SK-N-SH treated with all-trans-retinoic acid at 6 μM for 48 hours (cell line): ENCODE measurements at regions not wholly inside any gene's neighbourhood (a gene's known extent, or its start where the extent isn't known, plus 50 kb on each side); places are given as distances from the start of the nearest gene placed in this dataset.
"Not testable (repeated sequence)": the region's sequence is repeated elsewhere in the genome, so short reads cannot be mapped to it uniquely, and the experiment has no call there.

Experiments used
- ATAC-seq: fragments of 200-7000 bp; cut with Tn5 transposase; 3 replicates; pipeline ENCODE4 v1.9.1; 2020; ENCODE audit warnings: mild to moderate bottlenecking, moderate library complexity
- ARNTL ChIP-seq: fragments of 450-650 bp; formaldehyde crosslinking; IDR thresholded peaks from 2 replicates; pipeline ENCODE4 v1.5.0; 2020; ENCODE audit warnings: low read depth, mild to moderate bottlenecking, moderate library complexity, borderline replicate concordance
- BACH2 ChIP-seq: fragments of 250-450 bp; sonication (Bioruptor Pico); IDR thresholded peaks from 2 replicates; pipeline ENCODE4 v1.9.0; 2021; ENCODE audit warnings: mild to moderate bottlenecking, borderline replicate concordance
- ESRRG ChIP-seq: fragments of 250-450 bp; sonication (Bioruptor Pico); IDR thresholded peaks from 2 replicates; pipeline ENCODE4 v1.6.1; 2021; ENCODE audit warnings: mild to moderate bottlenecking
- GLIS3 ChIP-seq: fragments of 250-450 bp; sonication (Bioruptor Pico); IDR thresholded peaks from 2 replicates; pipeline ENCODE4 v1.5.0; 2020; ENCODE audit warnings: mild to moderate bottlenecking, moderate library complexity
- ISL1 ChIP-seq: fragments of 250-450 bp; sonication (Bioruptor Pico); IDR thresholded peaks from 2 replicates; pipeline ENCODE4 v2.1.2; 2022; ENCODE audit warnings: mild to moderate bottlenecking, moderate library complexity
- OSR1 ChIP-seq: fragments of 250-450 bp; sonication (Bioruptor Pico); IDR thresholded peaks from 2 replicates; pipeline ENCODE4 v1.8.0; 2022; ENCODE audit warnings: moderate library complexity, mild to moderate bottlenecking, inconsistent platforms
- PPARA ChIP-seq: fragments of 250-450 bp; sonication (Bioruptor Pico); IDR thresholded peaks from 2 replicates; pipeline ENCODE4 v1.5.0; 2020; ENCODE audit warnings: mild to moderate bottlenecking, borderline replicate concordance
- RARB ChIP-seq: fragments of 250-450 bp; sonication (Bioruptor Pico); IDR thresholded peaks from 2 replicates; pipeline ENCODE4 v1.8.0; 2021; ENCODE audit warnings: mild to moderate bottlenecking, moderate library complexity
- SNAI2 ChIP-seq: fragments of 250-450 bp; sonication (Bioruptor Pico); IDR thresholded peaks from 2 replicates; pipeline ENCODE4 v1.5.0; 2020; ENCODE audit warnings: mild to moderate bottlenecking, moderate library complexity
- TCF4 ChIP-seq: fragments of 250-450 bp; sonication (Bioruptor Pico); IDR thresholded peaks from 2 replicates; pipeline ENCODE4 v1.8.0; 2021; ENCODE audit warnings: mild to moderate bottlenecking, moderate library complexity, borderline replicate concordance
- TSHZ2 ChIP-seq: fragments of 250-450 bp; sonication (Bioruptor Pico); IDR thresholded peaks from 2 replicates; pipeline ENCODE4 v1.5.0; 2020; ENCODE audit warnings: mild to moderate bottlenecking, moderate library complexity
- ZC3H10 ChIP-seq: fragments of 250-450 bp; sonication (Bioruptor Pico); IDR thresholded peaks from 2 replicates; pipeline ENCODE4 v1.5.1; 2021; ENCODE audit warnings: mild to moderate bottlenecking, moderate library complexity
- ZFP3 ChIP-seq: fragments of 250-450 bp; sonication (Bioruptor Pico); IDR thresholded peaks from 2 replicates; pipeline ENCODE4 v1.5.0; 2020; ENCODE audit warnings: mild to moderate bottlenecking, moderate library complexity
- ZFP30 ChIP-seq: fragments of 450-650 bp; formaldehyde crosslinking; IDR thresholded peaks from 2 replicates; pipeline ENCODE4 v1.5.0; 2022; ENCODE audit warnings: mild to moderate bottlenecking, moderate library complexity
- ZNF565 ChIP-seq: fragments of 450-650 bp; formaldehyde crosslinking; conservative IDR thresholded peaks from 2 replicates; pipeline ENCODE4 v1.5.0; 2020; ENCODE audit warnings: low read depth, mild to moderate bottlenecking, moderate library complexity
- ZNF70 ChIP-seq: fragments of 450-650 bp; formaldehyde crosslinking; IDR thresholded peaks from 2 replicates; pipeline ENCODE4 v1.5.0; 2020; ENCODE audit warnings: mild to moderate bottlenecking, moderate library complexity
- TF ChIP-seq, protein P1 (sequence below): fragments of 250-450 bp; sonication (Bioruptor Pico); IDR thresholded peaks from 2 replicates; pipeline ENCODE4 v1.5.1; 2020; ENCODE audit warnings: low read depth, mild to moderate bottlenecking, moderate library complexity
- TF ChIP-seq, protein P2 (sequence below): fragments of 250-450 bp; sonication (Bioruptor Pico); IDR thresholded peaks from 2 replicates; pipeline ENCODE4 v1.8.0; 2020; ENCODE audit warnings: mild to moderate bottlenecking, moderate library complexity, borderline replicate concordance
- TF ChIP-seq, protein P3 (sequence below): fragments of 250-450 bp; sonication (Bioruptor Pico); IDR thresholded peaks from 2 replicates; pipeline ENCODE4 v1.5.1; 2021; ENCODE audit warnings: mild to moderate bottlenecking, moderate library complexity

GRCh38 chr7:37577412-37577811, 106.2 kb upstream of the GPR141 start:
- TF ChIP-seq OSR1 (CRISPR knock-in tag) (no peak), PPARA (CRISPR knock-in tag) (no peak), BACH2 (no peak), ZNF565 (CRISPR knock-in tag) (no peak), ZNF70 (CRISPR knock-in tag) (no peak), ZC3H10 (CRISPR knock-in tag) (no peak), SNAI2 (CRISPR knock-in tag) (no peak), ZFP3 (CRISPR knock-in tag) (no peak)
- TF ChIP-seq, protein P1, sequence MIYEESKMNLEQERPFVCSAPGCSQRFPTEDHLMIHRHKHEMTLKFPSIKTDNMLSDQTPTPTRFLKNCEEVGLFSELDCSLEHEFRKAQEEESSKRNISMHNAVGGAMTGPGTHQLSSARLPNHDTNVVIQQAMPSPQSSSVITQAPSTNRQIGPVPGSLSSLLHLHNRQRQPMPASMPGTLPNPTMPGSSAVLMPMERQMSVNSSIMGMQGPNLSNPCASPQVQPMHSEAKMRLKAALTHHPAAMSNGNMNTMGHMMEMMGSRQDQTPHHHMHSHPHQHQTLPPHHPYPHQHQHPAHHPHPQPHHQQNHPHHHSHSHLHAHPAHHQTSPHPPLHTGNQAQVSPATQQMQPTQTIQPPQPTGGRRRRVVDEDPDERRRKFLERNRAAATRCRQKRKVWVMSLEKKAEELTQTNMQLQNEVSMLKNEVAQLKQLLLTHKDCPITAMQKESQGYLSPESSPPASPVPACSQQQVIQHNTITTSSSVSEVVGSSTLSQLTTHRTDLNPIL (CRISPR knock-in tag), result no peak
- ATAC-seq, result no peak

DNA sequence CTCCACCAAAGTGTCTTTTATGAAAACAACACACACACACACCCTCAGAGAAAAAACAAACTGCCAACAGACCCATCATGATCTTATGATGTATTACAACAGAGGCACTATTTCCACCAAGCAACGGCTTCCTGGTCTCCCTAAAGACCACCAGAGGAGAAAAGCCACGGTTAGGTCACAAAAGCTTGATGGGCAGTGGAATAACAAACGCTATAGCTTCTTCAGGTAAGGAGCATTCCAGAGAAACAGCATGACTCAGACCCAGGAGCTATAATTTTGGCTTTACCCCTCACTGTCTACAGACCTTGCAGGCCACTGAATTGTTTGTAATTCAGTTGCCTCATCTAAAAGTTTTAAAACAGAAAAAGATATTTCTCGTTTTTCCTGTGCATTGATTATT, 105.7 kb upstream of the GPR141 start:
- TF ChIP-seq ARNTL (CRISPR knock-in tag), result no peak
- TF ChIP-seq ZNF70 (CRISPR knock-in tag), result no peak
- no peak for TF ChIP-seq SNAI2 (CRISPR knock-in tag)
- TF ChIP-seq RARB (CRISPR knock-in tag), result no peak
- TF ChIP-seq ISL1 (CRISPR knock-in tag), result no peak
- TF ChIP-seq PPARA (CRISPR knock-in tag), result no peak
- no peak for TF ChIP-seq OSR1 (CRISPR knock-in tag)
- no peak for TF ChIP-seq TCF4
- no peak for TF ChIP-seq ESRRG (CRISPR knock-in tag)
- TF ChIP-seq, protein P2, sequence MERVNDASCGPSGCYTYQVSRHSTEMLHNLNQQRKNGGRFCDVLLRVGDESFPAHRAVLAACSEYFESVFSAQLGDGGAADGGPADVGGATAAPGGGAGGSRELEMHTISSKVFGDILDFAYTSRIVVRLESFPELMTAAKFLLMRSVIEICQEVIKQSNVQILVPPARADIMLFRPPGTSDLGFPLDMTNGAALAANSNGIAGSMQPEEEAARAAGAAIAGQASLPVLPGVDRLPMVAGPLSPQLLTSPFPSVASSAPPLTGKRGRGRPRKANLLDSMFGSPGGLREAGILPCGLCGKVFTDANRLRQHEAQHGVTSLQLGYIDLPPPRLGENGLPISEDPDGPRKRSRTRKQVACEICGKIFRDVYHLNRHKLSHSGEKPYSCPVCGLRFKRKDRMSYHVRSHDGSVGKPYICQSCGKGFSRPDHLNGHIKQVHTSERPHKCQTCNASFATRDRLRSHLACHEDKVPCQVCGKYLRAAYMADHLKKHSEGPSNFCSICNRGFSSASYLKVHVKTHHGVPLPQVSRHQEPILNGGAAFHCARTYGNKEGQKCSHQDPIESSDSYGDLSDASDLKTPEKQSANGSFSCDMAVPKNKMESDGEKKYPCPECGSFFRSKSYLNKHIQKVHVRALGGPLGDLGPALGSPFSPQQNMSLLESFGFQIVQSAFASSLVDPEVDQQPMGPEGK, result no peak
- no peak for TF ChIP-seq GLIS3 (CRISPR knock-in tag)
- no peak for TF ChIP-seq ZNF565 (CRISPR knock-in tag)
- no peak for TF ChIP-seq TSHZ2 (CRISPR knock-in tag)
- no peak for TF ChIP-seq ZFP30 (CRISPR knock-in tag)
- no peak for ATAC-seq

DNA sequence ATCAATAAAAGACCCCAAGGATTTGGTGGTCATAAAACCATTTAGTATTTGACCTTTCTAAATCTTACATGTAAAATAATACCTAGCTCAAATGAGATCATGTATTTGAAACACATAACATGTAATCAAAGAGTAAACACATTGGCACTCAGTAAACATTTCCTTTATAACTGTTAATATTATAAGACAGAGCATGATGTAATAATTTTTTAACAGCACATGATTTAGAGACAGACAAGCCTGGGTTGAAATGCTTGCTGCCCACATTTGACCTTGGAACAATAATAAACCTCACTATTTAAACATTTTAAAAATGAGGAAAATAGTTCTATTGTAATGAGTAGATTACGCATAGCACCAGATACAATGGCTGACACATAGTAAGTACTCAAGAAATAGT, 105.2 kb upstream of the GPR141 start:
- TF ChIP-seq ZFP3 (CRISPR knock-in tag), result no peak
- TF ChIP-seq TCF4, result no peak
- TF ChIP-seq, protein P3, sequence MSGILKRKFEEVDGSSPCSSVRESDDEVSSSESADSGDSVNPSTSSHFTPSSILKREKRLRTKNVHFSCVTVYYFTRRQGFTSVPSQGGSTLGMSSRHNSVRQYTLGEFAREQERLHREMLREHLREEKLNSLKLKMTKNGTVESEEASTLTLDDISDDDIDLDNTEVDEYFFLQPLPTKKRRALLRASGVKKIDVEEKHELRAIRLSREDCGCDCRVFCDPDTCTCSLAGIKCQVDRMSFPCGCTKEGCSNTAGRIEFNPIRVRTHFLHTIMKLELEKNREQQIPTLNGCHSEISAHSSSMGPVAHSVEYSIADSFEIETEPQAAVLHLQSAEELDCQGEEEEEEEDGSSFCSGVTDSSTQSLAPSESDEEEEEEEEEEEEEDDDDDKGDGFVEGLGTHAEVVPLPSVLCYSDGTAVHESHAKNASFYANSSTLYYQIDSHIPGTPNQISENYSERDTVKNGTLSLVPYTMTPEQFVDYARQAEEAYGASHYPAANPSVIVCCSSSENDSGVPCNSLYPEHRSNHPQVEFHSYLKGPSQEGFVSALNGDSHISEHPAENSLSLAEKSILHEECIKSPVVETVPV, result no peak
- no peak for TF ChIP-seq OSR1 (CRISPR knock-in tag)
- TF ChIP-seq PPARA (CRISPR knock-in tag), result no peak
- TF ChIP-seq ARNTL (CRISPR knock-in tag), result no peak
- TF ChIP-seq, protein P2, result no peak
- TF ChIP-seq, all 23 proteins: peak for 0

DNA sequence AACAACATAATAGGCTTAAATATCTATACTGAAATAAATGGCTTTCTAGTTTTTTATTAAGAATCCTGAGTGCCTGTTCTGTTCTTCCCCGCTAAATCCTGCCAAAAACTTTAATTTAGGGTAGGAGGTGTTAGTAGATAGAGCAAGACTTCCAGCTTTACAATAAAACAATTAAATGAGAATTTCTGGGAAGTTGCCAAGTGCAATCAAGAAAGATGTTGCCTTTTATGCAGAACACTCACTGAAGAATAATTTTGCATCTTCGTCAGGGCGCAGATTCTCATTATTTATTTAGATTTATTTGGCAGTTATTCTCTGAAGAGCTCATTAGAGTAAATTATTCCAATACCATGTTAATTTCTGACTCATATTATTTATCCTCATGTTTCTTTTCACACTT, 103.2 kb upstream of the GPR141 start:
- TF ChIP-seq ZNF70 (CRISPR knock-in tag) (no peak), ZFP3 (CRISPR knock-in tag) (no peak), ZC3H10 (CRISPR knock-in tag) (no peak), GLIS3 (CRISPR knock-in tag) (no peak), ZNF565 (CRISPR knock-in tag) (no peak), SNAI2 (CRISPR knock-in tag) (no peak)
- TF ChIP-seq, protein P3, result no peak
- no peak for ATAC-seq

More for the DNA sequence above, 105.2 kb upstream of the GPR141 start:
- ATAC-seq, result no peak

DNA sequence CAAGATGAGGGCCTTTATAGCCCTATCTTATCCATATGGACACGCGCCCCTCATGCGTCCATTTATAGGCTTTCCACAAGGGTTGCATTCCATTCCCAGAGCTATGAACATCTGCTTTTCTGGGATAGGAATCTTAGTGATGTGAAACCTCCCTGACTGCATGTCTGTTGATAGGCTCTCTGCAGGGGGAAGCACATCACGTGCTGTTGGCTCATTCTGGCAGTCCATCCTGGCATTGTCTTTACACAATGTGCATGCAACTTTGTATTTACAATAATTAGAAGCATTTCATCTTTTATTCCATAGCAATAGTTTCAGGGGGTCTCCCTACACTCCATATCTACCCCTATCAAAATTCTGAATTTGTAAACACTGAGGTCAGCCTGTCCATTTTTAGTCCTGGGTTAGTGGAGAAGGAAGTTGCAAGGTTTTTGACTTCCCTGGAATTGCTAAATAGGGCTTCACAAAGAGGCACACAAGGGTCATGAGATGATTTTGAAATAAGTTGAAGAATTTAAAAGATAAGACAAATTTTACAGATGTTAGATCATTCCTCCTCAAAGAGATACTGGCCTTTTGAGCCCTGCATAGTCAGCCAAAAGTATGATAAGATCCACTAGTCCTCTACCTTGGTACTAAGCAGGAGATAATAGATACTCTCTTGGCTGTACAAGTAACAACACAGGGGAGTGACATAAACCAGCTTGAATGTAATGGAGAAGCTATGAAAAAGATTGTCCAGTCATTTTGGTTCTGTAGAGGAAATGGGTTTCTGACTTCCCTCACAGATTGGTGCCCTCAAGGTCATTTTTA, 98.7 kb upstream of the GPR141 start:
- ATAC-seq, result not testable (repeated sequence)
